ENCODE measurements at regions not wholly inside any gene's neighbourhood (a gene's known extent, or its start where the extent isn't known, plus 50 kb on each side); places are given as distances from the start of the nearest gene placed in this dataset.

GRCh38 chr15:38698254-38698653 lies 133.6 kb upstream of the RASGRP1 start:
- Mint-ChIP-seq H3K4me3 (ENCODE audit: low read depth) (no peak overlapping the region), H3K27me3 (peaks cover 15% of the 10 kb centered on the region), H3K27ac (no peak overlapping the region), H3K4me1 (ENCODE audit: low read depth) (peaks cover 14% of the 10 kb centered on the region), H3K36me3 (ENCODE audit: insufficient read depth) (no peaks in the 10 kb centered on the region), H3K9me3 (ENCODE audit: low read depth) (peaks cover 4% of the 10 kb centered on the region)
- no peak for DNase-seq (ENCODE audit: low spot score, unreplicated experiment)
- TF ChIP-seq CTCF (IDR thresholded peaks at IDR 0.05; ENCODE audit: unreplicated experiment), result no peak

- Mint-ChIP-seq H3K27me3 (peaks cover 10% of the 10 kb centered on the region), H3K4me3 (ENCODE audit: low read depth) (no peak overlapping the region), H3K36me3 (ENCODE audit: insufficient read depth) (no peaks in the 10 kb centered on the region), H3K27ac (no peak overlapping the region), H3K4me1 (ENCODE audit: low read depth) (peaks cover 12% of the 10 kb centered on the region), H3K9me3 (ENCODE audit: low read depth) (peaks cover 4% of the 10 kb centered on the region)
- no peak for DNase-seq (ENCODE audit: low spot score, unreplicated experiment)
- TF ChIP-seq CTCF (IDR thresholded peaks at IDR 0.05; ENCODE audit: unreplicated experiment), result peak; percentile 80
Observed at GRCh38 chr15:38699633-38700230, 135.1 kb upstream of the RASGRP1 start.

GRCh38 chr15:38701149-38701548 lies 136.5 kb upstream of the RASGRP1 start:
- no peak for DNase-seq (ENCODE audit: low spot score, unreplicated experiment)
- TF ChIP-seq CTCF (IDR thresholded peaks at IDR 0.05; ENCODE audit: unreplicated experiment), result no peak
- Mint-ChIP-seq H3K4me1 (ENCODE audit: low read depth) (peaks cover 12% of the 10 kb centered on the region), H3K9me3 (ENCODE audit: low read depth) (peaks cover 4% of the 10 kb centered on the region), H3K27me3 (peaks cover 11% of the 10 kb centered on the region), H3K36me3 (ENCODE audit: insufficient read depth) (no peaks in the 10 kb centered on the region), H3K4me3 (ENCODE audit: low read depth) (no peak overlapping the region), H3K27ac (no peak overlapping the region)

GRCh38 chr15:38702178-38702912 lies 137.7 kb upstream of the RASGRP1 start:
- H3K27ac Mint-ChIP-seq, result peak overlapping the region; percentile 93
- peaks cover 4% of the 10 kb centered on the region for H3K9me3 Mint-ChIP-seq (ENCODE audit: low read depth)
- TF ChIP-seq CTCF (IDR thresholded peaks at IDR 0.05; ENCODE audit: unreplicated experiment), result no peak
- DNase-seq (ENCODE audit: low spot score, unreplicated experiment), result no peak
- H3K4me3 Mint-ChIP-seq (ENCODE audit: low read depth), result peak overlapping the region; percentile 25
- H3K36me3 Mint-ChIP-seq (ENCODE audit: insufficient read depth), result no peaks in the 10 kb centered on the region
- H3K4me1 Mint-ChIP-seq (ENCODE audit: low read depth), result peaks cover 12% of the 10 kb centered on the region
- H3K27me3 Mint-ChIP-seq, result peaks cover 18% of the 10 kb centered on the region

- H3K4me1 Mint-ChIP-seq (ENCODE audit: low read depth), result peaks cover 12% of the 10 kb centered on the region
- peaks cover 12% of the 10 kb centered on the region for H3K27me3 Mint-ChIP-seq
- H3K27ac Mint-ChIP-seq, result no peak overlapping the region
- TF ChIP-seq CTCF (IDR thresholded peaks at IDR 0.05; ENCODE audit: unreplicated experiment), result no peak
- no peaks in the 10 kb centered on the region for H3K36me3 Mint-ChIP-seq (ENCODE audit: insufficient read depth)
- H3K4me3 Mint-ChIP-seq (ENCODE audit: low read depth), result no peak overlapping the region
- no peaks in the 10 kb centered on the region for H3K9me3 Mint-ChIP-seq (ENCODE audit: low read depth)
- no peak for DNase-seq (ENCODE audit: low spot score, unreplicated experiment)
Observed at GRCh38 chr15:38705436-38706219, 141.0 kb upstream of the RASGRP1 start.

Data from progenitor cell of endocrine pancreas (in vitro differentiated cells).